Astrocyte (in vitro differentiated cells and primary cell): ENCODE measurements at regions not wholly inside any gene's neighbourhood (a gene's known extent, or its start where the extent isn't known, plus 50 kb on each side); places are given as distances from the start of the nearest gene placed in this dataset.

Source experiments
- CTCF ChIP-seq: IDR thresholded peaks from 2 replicates; pipeline ENCODE4 v1.5.1; 2011; ENCODE audit warnings: low read depth, mild to moderate bottlenecking, inconsistent platforms, low read length, moderate library complexity; ENCODE audit not compliant: insufficient read depth
- EZH2 ChIP-seq: IDR thresholded peaks from 2 replicates; pipeline ENCODE4 v1.6.1; 2012; ENCODE audit warnings: mild to moderate bottlenecking, low read length, inconsistent platforms; ENCODE audit not compliant: insufficient read depth

GRCh38 chr1:204791453-204792353, 79.0 kb upstream of the NFASC start:
- TF ChIP-seq CTCF (peak; percentile 77), EZH2 (no peak)
